IPS-15b (cell line): ENCODE measurements at regions not wholly inside any gene's neighbourhood (a gene's known extent, or its start where the extent isn't known, plus 50 kb on each side); places are given as distances from the start of the nearest gene placed in this dataset.

Source experiments
- H3K27me3 ChIP-seq: one replicate; pipeline ENCODE4 v1.6.1; 2013; ENCODE audit warnings: low read length; ENCODE audit not compliant: control insufficient read depth, insufficient read depth
- H3K36me3 ChIP-seq: one replicate; pipeline ENCODE4 v1.6.1; 2013; ENCODE audit warnings: low read length; ENCODE audit not compliant: control insufficient read depth, insufficient read depth
- H3K4me1 ChIP-seq: one replicate; pipeline ENCODE4 v1.6.1; 2013; ENCODE audit warnings: mild to moderate bottlenecking, low read length; ENCODE audit not compliant: control insufficient read depth, insufficient read depth
- H3K4me3 ChIP-seq: one replicate; pipeline ENCODE4 v1.5.1; 2013; ENCODE audit warnings: low read depth, low read length
- H3K9ac ChIP-seq: one replicate; pipeline ENCODE4 v1.6.1; 2013; ENCODE audit warnings: low read depth, mild to moderate bottlenecking, low read length
- H3K9me3 ChIP-seq: one replicate; pipeline ENCODE4 v1.6.1; 2013; ENCODE audit warnings: mild to moderate bottlenecking, low read length; ENCODE audit not compliant: control insufficient read depth, insufficient read depth

DNA sequence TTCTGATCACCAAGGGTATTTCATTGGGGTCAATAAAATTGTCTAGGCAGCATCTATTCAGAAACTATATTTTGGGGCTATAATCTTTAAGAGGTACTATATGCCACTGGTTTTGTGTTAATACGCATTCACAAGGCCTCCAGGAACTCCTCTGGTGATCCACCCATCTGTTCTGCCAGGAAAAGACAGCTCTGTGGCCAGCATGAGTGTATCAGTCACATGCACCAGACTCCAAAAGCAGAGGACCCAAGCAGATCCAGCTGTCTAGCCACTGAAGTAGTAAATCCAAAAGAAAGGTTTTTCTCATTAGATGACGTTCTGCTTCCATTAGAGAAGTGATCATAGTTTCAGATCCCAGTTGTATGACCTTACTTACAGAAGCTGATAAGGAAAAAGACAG, 199.6 kb upstream of the CELF2 start:
- no peaks in the 10 kb centered on the region for H3K4me1 ChIP-seq
- no peaks in the 10 kb centered on the region for H3K9me3 ChIP-seq
- H3K4me3 ChIP-seq, result no peak overlapping the region
- H3K27me3 ChIP-seq, result no peaks in the 10 kb centered on the region
- H3K9ac ChIP-seq, result no peak overlapping the region
- no peaks in the 10 kb centered on the region for H3K36me3 ChIP-seq

- H3K27me3 ChIP-seq, result no peaks in the 10 kb centered on the region
- H3K9me3 ChIP-seq, result no peaks in the 10 kb centered on the region
- no peak overlapping the region for H3K4me3 ChIP-seq
- no peaks in the 10 kb centered on the region for H3K4me1 ChIP-seq
- no peak overlapping the region for H3K9ac ChIP-seq
- H3K36me3 ChIP-seq, result no peaks in the 10 kb centered on the region
These were observed 198.3 kb upstream of the CELF2 start for GRCh38 chr10:10819206-10819856.

GRCh38 chr10:10821926-10822325, 195.7 kb upstream of the CELF2 start:
- Histone ChIP-seq H3K4me3 (no peak overlapping the region), H3K36me3 (no peaks in the 10 kb centered on the region), H3K4me1 (no peaks in the 10 kb centered on the region), H3K9ac (no peak overlapping the region), H3K27me3 (no peaks in the 10 kb centered on the region), H3K9me3 (no peaks in the 10 kb centered on the region)

DNA sequence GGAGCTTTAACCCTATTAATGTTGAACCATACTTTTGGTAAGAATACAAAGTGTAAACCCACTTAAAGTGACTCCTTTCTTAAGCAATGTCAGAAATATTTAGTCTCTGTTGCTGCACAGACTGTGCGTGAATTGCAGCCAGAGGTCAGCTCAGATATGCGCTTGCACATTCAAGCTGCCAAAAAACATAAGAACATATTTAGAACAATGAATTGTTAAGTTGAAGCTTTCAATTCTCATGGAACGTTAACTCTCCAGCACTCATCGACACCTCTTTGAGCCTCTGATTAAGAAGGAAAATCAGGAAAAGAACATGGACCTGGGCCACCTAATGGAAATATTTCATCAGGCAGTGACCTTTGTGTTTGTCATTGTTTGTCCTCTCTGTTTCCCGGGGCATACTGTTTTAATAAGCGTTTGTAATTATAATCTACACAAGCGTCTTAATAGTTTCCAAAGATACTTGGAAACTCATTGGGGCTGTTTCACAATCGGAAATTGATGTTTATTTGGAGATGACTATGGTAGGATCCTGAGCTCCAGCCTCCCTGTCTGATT, 193.0 kb upstream of the CELF2 start:
- H3K9me3 ChIP-seq, result no peaks in the 10 kb centered on the region
- H3K4me1 ChIP-seq, result no peaks in the 10 kb centered on the region
- H3K27me3 ChIP-seq, result no peaks in the 10 kb centered on the region
- H3K36me3 ChIP-seq, result no peaks in the 10 kb centered on the region
- no peak overlapping the region for H3K9ac ChIP-seq
- H3K4me3 ChIP-seq, result no peak overlapping the region

DNA sequence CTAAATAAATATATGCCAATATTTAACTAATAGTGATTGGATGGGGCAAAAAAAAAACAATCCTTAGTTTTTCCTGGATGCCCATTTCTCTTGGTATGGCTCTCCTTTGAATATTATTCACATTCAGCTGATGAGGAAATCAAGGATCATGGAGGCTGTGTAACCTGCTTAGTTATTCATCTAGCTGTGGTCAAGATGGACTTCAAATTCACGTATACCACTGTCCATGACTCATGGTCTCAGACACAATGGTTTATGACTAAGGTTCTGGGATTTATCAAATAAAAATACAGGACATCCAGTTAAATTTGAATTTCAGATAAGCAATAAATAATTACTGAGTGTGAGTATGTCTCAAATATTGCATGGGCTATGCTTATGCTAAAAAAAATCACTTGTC, 191.5 kb upstream of the CELF2 start:
- H3K4me1 ChIP-seq, result no peaks in the 10 kb centered on the region
- H3K27me3 ChIP-seq, result no peaks in the 10 kb centered on the region
- H3K9me3 ChIP-seq, result no peaks in the 10 kb centered on the region
- H3K4me3 ChIP-seq, result no peak overlapping the region
- no peak overlapping the region for H3K9ac ChIP-seq
- H3K36me3 ChIP-seq, result no peaks in the 10 kb centered on the region

- Histone ChIP-seq H3K4me3 (no peak overlapping the region), H3K36me3 (no peaks in the 10 kb centered on the region), H3K4me1 (no peaks in the 10 kb centered on the region), H3K9ac (no peak overlapping the region), H3K9me3 (no peaks in the 10 kb centered on the region), H3K27me3 (no peaks in the 10 kb centered on the region)
These were observed 189.0 kb upstream of the CELF2 start for GRCh38 chr10:10828623-10829022.

- no peak overlapping the region for H3K4me3 ChIP-seq
- H3K4me1 ChIP-seq, result no peaks in the 10 kb centered on the region
- no peaks in the 10 kb centered on the region for H3K36me3 ChIP-seq
- no peak overlapping the region for H3K9ac ChIP-seq
- no peaks in the 10 kb centered on the region for H3K27me3 ChIP-seq
- no peaks in the 10 kb centered on the region for H3K9me3 ChIP-seq
These were observed 188.1 kb upstream of the CELF2 start for GRCh38 chr10:10829576-10829975.

DNA sequence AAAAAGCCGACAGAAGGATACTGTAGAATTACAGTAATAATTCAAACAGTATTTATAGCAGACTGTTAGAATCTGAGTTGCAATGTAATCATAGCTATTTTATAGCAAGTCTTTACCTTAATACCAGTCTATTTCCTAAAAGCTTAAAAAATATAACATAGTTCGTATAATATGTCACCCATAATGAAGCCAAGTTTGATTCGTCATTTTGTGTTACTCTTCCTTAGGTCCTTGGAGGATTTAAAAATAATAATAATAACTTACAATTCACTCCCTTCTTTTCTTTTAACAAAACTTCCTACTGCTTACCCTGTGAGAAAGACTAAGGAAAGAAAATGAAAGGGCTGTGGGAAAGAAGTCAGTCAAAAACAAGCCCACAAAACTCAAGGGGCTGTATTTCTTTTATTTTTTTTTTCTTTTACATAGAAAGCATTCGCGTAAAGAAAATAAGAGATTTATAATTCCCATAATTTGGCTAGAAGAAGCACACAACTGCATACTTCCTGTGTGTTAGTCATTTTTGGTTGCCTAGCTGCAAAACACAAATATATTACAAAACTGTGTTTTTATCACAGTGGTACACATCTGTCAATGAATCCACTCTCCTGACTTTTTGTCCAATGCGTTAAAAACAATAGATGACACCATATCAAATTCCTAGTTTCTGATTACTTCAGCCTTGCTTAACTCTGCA, 187.2 kb upstream of the CELF2 start:
- H3K4me3 ChIP-seq, result no peak overlapping the region
- H3K9ac ChIP-seq, result no peak overlapping the region
- H3K4me1 ChIP-seq, result no peaks in the 10 kb centered on the region
- H3K9me3 ChIP-seq, result no peaks in the 10 kb centered on the region
- no peaks in the 10 kb centered on the region for H3K27me3 ChIP-seq
- H3K36me3 ChIP-seq, result no peaks in the 10 kb centered on the region

- no peak overlapping the region for H3K9ac ChIP-seq
- no peak overlapping the region for H3K4me3 ChIP-seq
- no peaks in the 10 kb centered on the region for H3K36me3 ChIP-seq
- no peaks in the 10 kb centered on the region for H3K4me1 ChIP-seq
- H3K27me3 ChIP-seq, result no peaks in the 10 kb centered on the region
- H3K9me3 ChIP-seq, result no peaks in the 10 kb centered on the region
These were observed 186.6 kb upstream of the CELF2 start for GRCh38 chr10:10831085-10831484.

- H3K36me3 ChIP-seq, result no peaks in the 10 kb centered on the region
- no peaks in the 10 kb centered on the region for H3K4me1 ChIP-seq
These were observed 183.7 kb upstream of the CELF2 start for GRCh38 chr10:10833955-10834354.

GRCh38 chr10:10844251-10844650, 173.4 kb upstream of the CELF2 start:
- Histone ChIP-seq H3K9ac (no peak overlapping the region), H3K4me1 (no peaks in the 10 kb centered on the region), H3K9me3 (no peaks in the 10 kb centered on the region), H3K4me3 (no peak overlapping the region), H3K27me3 (no peaks in the 10 kb centered on the region), H3K36me3 (no peaks in the 10 kb centered on the region)

More at GRCh38 chr10:10833955-10834354, 183.7 kb upstream of the CELF2 start:
- no peaks in the 10 kb centered on the region for H3K9me3 ChIP-seq
- H3K4me3 ChIP-seq, result no peak overlapping the region
- H3K9ac ChIP-seq, result no peak overlapping the region
- no peaks in the 10 kb centered on the region for H3K27me3 ChIP-seq

GRCh38 chr10:10845185-10845584, 172.5 kb upstream of the CELF2 start:
- no peaks in the 10 kb centered on the region for H3K36me3 ChIP-seq
- no peaks in the 10 kb centered on the region for H3K9me3 ChIP-seq
- H3K4me3 ChIP-seq, result no peak overlapping the region
- H3K9ac ChIP-seq, result no peak overlapping the region
- H3K27me3 ChIP-seq, result no peaks in the 10 kb centered on the region
- H3K4me1 ChIP-seq, result no peaks in the 10 kb centered on the region
